ENCODE measurements at regions not wholly inside any gene's neighbourhood (a gene's known extent, or its start where the extent isn't known, plus 50 kb on each side); places are given as distances from the start of the nearest gene placed in this dataset.
A peak's percentile ranks its signal among the peaks of the same experiment; 100 is the strongest.

- no peak for DNase-seq (ENCODE audit: low read depth)
Observed at GRCh38 chr7:21218155-21218554, 209.7 kb upstream of the SP4 start.

DNA sequence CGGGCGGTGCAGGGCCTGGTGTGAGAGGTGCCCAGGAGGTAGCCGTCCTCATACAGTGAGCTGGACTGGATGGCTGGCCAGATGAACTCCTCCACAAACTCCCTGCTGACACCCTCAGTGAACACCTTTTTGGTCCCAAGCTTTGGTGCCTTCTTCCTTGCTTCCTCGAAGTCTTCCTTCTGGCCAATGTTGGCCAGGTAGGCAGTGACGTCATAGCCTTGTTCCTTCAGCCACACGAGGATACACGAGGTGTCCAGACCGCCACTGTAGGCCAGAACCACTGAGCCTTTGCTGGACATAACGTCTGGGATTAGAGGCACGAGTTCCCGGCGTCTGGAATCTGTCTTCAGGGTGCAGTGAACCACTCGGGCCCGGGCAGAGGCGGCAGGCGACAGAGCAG is 206.8 kb upstream of the SP4 start:
- DNase-seq (ENCODE audit: low read depth), result no peak

DNA sequence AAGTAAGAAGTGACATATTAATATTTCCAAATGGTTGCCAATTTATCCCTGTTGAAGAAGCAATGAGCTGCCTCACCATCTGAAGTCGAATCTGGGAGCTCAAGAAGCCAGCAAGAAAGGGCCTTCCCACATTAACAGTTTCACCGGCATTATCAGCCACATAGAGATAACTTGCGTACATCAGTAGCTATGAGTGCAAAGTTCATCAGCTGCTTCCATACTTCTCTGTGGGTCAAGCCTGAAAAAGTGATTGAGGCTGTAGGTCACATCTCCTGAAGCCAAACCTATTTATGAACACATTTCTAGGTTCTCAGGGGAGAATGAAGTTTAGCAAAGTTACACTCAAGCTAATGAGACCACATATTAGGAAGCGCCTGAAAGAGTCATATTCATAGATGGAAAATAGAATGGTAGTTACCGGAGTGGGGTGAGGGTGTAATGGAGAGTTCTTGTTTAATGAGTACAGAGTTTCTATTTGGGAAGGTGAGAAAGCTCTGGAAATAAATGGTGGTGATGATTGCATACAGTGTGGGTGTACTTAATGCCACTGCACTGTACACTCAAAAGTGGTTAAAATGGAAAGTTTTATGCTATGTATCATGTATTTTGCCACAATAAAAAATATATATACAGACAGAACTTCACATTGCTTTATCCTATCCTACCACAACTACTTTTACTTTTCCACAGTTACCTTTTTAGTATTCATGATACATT is 189.3 kb upstream of the SP4 start:
- DNase-seq (ENCODE audit: low read depth), result no peak

DNA sequence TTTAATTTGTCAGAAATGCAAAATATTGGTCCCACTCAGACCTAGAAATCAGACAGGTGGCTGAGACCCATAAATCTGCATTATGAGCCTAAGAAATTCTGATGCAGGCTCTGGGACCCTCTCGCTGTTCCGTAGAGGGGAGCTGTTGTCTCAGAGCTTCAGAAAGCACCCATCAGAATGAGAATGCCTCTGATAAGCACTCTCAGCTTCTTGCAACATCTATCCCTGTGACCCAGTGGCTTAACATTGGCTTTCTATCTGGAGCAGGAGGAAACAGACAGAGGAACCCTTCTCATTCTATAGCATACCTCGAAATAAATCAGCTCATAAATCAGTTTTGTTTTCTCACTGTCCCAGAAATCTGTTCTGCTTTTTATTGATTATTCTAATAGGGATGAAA is 184.6 kb upstream of the SP4 start:
- no peak for DNase-seq (ENCODE audit: low read depth)

DNA sequence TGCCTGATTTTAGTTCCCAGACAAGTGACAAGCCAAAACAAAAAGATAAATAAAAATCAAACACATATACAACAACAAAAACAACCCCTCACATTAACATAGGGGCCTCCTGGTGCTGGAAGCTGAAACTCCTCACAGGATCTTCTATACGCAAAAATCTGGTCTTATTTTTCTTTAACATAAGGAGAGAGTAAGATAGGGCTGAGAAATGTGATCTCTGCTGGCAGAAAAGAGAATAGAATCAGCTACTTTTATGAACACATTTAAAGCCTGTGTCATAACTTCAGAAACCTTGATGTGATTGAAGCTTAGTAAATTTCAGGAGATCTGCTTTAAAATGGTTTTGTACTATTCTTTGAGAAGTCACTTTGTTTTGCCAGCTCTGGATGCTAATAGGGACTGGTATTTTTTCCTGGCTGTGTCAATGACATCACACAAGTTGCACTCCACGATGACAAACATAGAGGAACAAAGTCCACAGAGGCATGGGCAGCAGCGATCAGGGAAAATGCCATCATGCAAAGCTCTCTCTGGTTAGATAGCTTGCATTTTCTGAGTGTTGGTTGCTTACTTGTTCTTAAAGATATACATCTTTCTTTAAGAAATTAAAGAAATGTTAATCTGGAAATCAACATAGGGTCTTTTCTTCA is 176.6 kb upstream of the SP4 start:
- DNase-seq (ENCODE audit: low read depth), result no peak

GRCh38 chr7:21253740-21254687 is 173.9 kb upstream of the SP4 start:
- peak; percentile 2 for DNase-seq (ENCODE audit: low read depth)

GRCh38 chr7:21256310-21256877 is 171.5 kb upstream of the SP4 start:
- no peak for DNase-seq (ENCODE audit: low read depth)

GRCh38 chr7:21260939-21261338 is 166.9 kb upstream of the SP4 start:
- DNase-seq (ENCODE audit: low read depth), result no peak

DNA sequence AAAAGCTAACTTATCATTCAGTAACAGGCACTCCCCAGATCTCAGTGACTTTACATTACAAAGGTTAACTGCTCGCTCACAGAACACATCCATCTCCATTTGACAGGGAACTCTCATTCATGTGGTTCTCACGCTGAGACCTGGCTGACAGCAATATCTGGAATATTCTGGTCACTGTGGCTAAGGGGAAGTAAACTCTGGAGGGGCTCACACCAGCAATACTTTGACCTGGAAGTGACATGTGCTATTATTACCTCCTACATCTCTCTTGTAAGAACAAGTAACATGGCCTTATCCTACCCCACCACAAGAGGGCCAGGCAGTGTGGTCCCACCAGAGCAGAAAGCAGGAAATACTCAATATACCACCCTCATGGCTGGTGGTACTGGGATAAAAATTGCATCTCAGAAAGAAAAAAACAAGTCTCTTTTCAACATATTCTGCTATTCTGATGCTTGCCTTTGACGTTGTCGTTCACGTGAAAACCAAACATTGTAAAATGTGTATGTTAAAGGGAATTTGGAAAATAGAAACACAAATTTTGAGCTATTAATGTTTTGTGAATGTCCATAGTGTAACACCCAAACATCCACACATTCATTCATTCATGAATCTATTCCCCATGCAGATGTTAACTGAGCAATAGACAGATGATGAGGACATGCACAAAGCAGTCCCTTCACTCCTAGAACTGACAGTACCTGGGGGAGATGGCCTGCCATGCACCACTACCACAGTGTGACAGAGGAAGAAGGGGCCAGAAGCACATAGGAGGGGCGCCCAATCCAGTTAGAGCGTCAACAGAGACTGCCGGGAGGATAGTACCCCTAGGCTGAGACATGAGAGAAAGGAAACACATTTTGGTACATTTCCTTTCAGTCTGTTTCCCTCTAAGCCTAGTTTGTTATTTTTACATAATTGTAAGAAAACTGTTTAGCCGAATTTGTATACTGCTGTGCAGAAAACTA is 166.0 kb upstream of the SP4 start:
- DNase-seq (ENCODE audit: low read depth), result peak; percentile 35

DNA sequence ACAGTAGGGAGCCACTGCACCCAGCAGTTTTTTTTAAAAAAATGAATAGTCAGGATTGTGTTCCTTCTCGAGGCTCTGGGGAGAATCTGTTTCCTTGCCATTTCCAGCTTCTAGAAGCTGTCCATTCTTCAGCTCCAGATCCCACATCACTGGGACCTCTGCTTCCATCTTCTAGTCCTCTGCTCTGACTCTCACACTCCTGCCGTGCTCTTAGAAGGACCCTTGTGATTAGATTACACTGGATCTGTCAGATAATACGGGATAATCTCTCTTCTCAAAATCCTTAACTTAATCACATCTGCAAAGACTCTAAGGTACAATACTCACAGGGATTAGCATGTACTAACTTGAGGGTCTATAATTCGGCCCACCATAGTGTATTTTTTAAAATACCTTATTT is 158.9 kb upstream of the SP4 start:
- no peak for DNase-seq (ENCODE audit: low read depth)

- no peak for DNase-seq (ENCODE audit: low read depth)
Observed at GRCh38 chr7:21276471-21277035, 151.3 kb upstream of the SP4 start.

DNA sequence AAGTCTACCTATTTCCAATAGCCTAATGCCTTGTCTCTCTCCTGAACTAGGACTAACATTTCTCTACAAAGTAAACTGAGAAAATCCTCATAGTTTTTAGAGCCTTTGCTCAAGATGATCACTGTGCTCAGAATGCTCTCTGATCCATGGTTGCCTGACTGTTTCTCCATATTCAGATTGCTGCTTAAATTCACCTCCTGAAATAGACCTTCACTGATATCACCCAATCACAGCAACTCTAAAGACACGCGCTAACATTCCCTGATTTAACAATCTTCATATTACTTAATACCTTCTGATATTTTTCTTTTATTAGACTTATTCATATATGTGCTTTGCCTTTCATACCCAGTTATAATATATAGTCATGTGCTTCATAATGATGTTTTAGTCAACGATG is 148.9 kb upstream of the SP4 start:
- no peak for DNase-seq (ENCODE audit: low read depth)

GRCh38 chr7:21281193-21281592 is 146.7 kb upstream of the SP4 start:
- DNase-seq (ENCODE audit: low read depth), result no peak

- no peak for DNase-seq (ENCODE audit: low read depth)
Observed at GRCh38 chr7:21293771-21294170, 134.1 kb upstream of the SP4 start.

DNA sequence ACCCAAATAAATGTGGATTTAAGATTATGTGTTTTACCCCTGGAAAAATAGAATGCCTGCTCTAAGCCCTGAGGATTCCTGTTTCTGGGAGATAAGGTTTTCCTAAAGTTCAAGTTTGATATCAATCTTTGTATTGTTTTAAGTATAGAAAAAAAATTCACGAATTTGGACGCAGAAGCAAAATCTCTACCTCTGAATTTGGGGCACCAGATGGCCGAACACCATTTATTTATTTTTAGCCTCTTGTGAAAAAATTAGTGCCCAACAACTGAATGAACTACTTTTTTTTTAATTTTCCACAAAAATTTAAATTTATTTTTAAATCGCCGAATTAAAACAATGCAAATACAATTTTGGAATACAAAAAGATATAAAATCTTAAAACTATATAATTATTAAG is 128.1 kb upstream of the SP4 start:
- no peak for DNase-seq (ENCODE audit: low read depth)

GRCh38 chr7:21300692-21301091 is 127.2 kb upstream of the SP4 start:
- DNase-seq (ENCODE audit: low read depth), result no peak

DNA sequence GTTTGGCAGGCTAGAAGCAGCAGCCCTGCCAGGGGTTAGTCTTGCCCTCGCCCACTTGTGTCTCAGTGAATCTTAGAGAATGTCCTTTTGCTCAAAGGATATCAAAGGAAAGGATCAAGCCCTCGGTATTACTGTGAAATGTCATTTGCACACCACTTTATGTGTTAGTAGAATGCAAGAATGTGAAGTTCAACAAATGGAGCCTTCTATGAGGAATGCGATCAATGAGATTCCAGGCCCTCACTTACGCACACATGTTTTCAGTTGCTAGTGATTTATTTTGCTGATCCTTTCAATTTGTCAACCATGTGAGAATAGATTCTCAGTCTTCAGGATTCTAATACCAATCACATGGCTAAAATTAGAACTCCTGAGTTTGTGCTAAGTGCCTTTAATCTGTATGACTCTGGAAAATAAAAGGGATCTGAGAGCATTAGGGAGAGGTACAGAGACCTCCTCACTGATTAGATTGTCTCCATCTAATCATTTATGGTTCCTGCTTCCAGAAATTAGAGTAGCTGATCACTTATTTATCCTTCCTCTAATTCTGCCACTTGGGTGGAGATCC is 123.0 kb upstream of the SP4 start:
- no peak for DNase-seq (ENCODE audit: low read depth)

DNA sequence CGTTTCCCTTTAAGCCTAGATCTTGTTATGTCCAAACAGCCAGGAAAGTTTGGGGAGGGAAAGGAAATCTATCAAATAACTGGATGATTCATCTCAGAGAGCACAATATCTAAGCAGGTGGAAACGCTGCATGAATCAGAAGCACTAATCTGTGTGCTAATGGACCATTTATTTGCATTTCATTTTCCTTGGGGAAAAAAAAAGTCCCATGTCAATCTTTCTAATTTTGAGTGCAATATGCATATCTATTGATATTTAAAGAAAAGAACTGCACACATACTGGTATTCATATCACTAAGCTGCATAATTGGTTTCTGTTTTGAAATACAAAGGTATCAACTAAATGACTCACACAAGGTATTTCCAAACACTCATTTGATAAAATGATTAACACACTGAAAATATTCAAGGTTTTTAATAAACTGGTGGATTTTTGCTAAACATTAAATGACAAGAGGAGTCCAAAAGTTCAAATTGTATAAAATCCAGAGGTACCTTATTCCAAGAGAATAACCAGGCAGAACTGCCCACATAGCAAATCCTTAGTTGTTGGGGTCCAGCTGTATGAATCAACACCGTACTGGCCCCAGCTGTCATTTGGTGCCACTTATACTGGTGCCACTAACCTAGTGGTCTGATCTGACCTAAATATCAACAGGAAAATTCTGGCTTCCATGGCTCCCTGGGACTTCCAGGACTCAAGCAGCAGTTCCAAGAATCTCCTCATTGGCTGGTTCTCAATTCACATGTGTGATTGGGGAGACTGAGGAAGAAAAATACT is 122.2 kb upstream of the SP4 start:
- DNase-seq (ENCODE audit: low read depth), result no peak

DNA sequence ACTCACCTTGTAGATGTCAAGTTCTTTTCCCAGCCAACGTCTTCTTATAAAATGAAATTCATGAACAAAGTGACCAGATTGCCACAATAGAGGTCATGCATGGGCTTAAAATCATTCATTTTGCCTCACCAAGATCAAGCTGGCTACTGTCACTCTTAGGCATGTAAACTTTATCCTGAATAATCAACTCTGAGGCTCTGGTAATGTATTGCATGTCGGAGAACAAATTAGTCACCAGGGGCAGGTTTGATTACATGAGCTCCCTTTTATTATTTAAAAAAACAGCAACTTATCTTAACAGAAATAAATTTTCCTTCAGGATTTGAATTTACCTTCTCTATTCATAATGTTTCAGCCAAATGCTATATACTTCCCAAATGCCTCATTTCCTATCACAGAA is 112.9 kb upstream of the SP4 start:
- no peak for DNase-seq (ENCODE audit: low read depth)

Measured in activated T-cell treated with anti-CD3 and anti-CD28 coated beads for 1 hour (primary cell).